ENCODE measurements at regions not wholly inside any gene's neighbourhood (a gene's known extent, or its start where the extent isn't known, plus 50 kb on each side); places are given as distances from the start of the nearest gene placed in this dataset.

- TF ChIP-seq GATA2 (IDR thresholded peaks at IDR 0.05; ENCODE audit: low read depth, low read length), result no peak
- TF ChIP-seq GATA3 (IDR thresholded peaks at IDR 0.05; ENCODE audit: low read depth, low read length), result no peak
Measured at GRCh38 chr1:235925016-235925415, 58.3 kb upstream of the LYST start.

- TF ChIP-seq GATA3 (IDR thresholded peaks at IDR 0.05; ENCODE audit: low read depth, low read length) (no peak), GATA2 (IDR thresholded peaks at IDR 0.05; ENCODE audit: low read depth, low read length) (no peak)
Measured at GRCh38 chr1:235923466-235924021, 56.8 kb upstream of the LYST start.

GRCh38 chr1:235920596-235921375, 54.1 kb upstream of the LYST start:
- TF ChIP-seq GATA2 (IDR thresholded peaks at IDR 0.05; ENCODE audit: low read depth, low read length), result peak; percentile 95
- peak; percentile 98 for TF ChIP-seq GATA3 (IDR thresholded peaks at IDR 0.05; ENCODE audit: low read depth, low read length)

- TF ChIP-seq GATA3 (IDR thresholded peaks at IDR 0.05; ENCODE audit: low read depth, low read length) (no peak), GATA2 (IDR thresholded peaks at IDR 0.05; ENCODE audit: low read depth, low read length) (no peak)
Measured at GRCh38 chr1:235919833-235920441, 53.2 kb upstream of the LYST start.

- TF ChIP-seq GATA3 (IDR thresholded peaks at IDR 0.05; ENCODE audit: low read depth, low read length) (no peak), GATA2 (IDR thresholded peaks at IDR 0.05; ENCODE audit: low read depth, low read length) (no peak)
Measured at GRCh38 chr1:235919127-235919832, 52.6 kb upstream of the LYST start.

GRCh38 chr1:235918465-235918864, 51.8 kb upstream of the LYST start:
- TF ChIP-seq GATA3 (IDR thresholded peaks at IDR 0.05; ENCODE audit: low read depth, low read length), result no peak; the same call in 1 of the 2 replicates
- peak; percentile 21; the same call in 1 of the 2 replicates for TF ChIP-seq GATA2 (IDR thresholded peaks at IDR 0.05; ENCODE audit: low read depth, low read length)

- peak; percentile 56; the same call in 1 of the 2 replicates for TF ChIP-seq GATA2 (IDR thresholded peaks at IDR 0.05; ENCODE audit: low read depth, low read length)
- no peak for TF ChIP-seq GATA3 (IDR thresholded peaks at IDR 0.05; ENCODE audit: low read depth, low read length)
Measured at GRCh38 chr1:235918032-235918431, 51.3 kb upstream of the LYST start.

- TF ChIP-seq GATA2 (IDR thresholded peaks at IDR 0.05; ENCODE audit: low read depth, low read length) (peak; percentile 46), GATA3 (IDR thresholded peaks at IDR 0.05; ENCODE audit: low read depth, low read length) (no peak)
Measured at GRCh38 chr1:235917267-235917811, 50.6 kb upstream of the LYST start.

All from SH-SY5Y (cell line).